GM10248 (cell line): ENCODE measurements at regions not wholly inside any gene's neighbourhood (a gene's known extent, or its start where the extent isn't known, plus 50 kb on each side); places are given as distances from the start of the nearest gene placed in this dataset.

Source experiments
- CTCF ChIA-PET: fragments of 300-600 bp; sonication (Branson Sonifier 250); formaldehyde crosslinking; extraction: SDS; loops from one replicate; lab custom pipeline; 2021; ENCODE audit warnings: antibody characterized with exemption; lab: Yijun Ruan, JAX
- POLR2A ChIA-PET: fragments of 350-650 bp; sonication (Branson Sonifier 250); formaldehyde crosslinking; extraction: SDS; loops from one replicate; lab custom pipeline; 2020; ENCODE audit warnings: antibody characterized with exemption; lab: Yijun Ruan, JAX
- DNase-seq: peaks from one replicate; pipeline ENCODE4 v3.0.0; 2012; ENCODE audit errors: extremely low spot score
- CTCF ChIP-seq: IDR thresholded peaks from 2 replicates; pipeline ENCODE4 v1.5.1; 2012; ENCODE audit warnings: mild to moderate bottlenecking, low read depth; ENCODE audit errors: extremely low read depth, missing control alignments, control extremely low read depth

GRCh38 chr5:4419281-4419680 is 720.8 kb upstream of the ADAMTS16 start:
- CTCF ChIA-PET: no interaction called here
- POLR2A ChIA-PET: no interaction called here
- TF ChIP-seq CTCF: no peak
- DNase-seq: no peak

- DNase-seq: no peak
- no peak for TF ChIP-seq CTCF
- ChIA-PET CTCF (no interaction called here), POLR2A (no interaction called here)
Measured at GRCh38 chr5:4420177-4420576, 720.0 kb upstream of the ADAMTS16 start.

GRCh38 chr5:4420681-4421080 is 719.4 kb upstream of the ADAMTS16 start:
- POLR2A ChIA-PET: no interaction called here
- no peak for TF ChIP-seq CTCF
- DNase-seq: no peak
- CTCF ChIA-PET: no interaction called here

- TF ChIP-seq CTCF: no peak
- CTCF ChIA-PET: no interaction called here
- POLR2A ChIA-PET: no interaction called here
- no peak for DNase-seq
Measured at GRCh38 chr5:4422247-4422646, 717.9 kb upstream of the ADAMTS16 start.

- ChIA-PET POLR2A (no interaction called here), CTCF (interaction anchor here (1.4 kb wide), 1 partner anchor 19 kb away, joined by 3 read pairs; no protein-coding TSS in a partner anchor)
- no peak for TF ChIP-seq CTCF
- DNase-seq: no peak
Measured at GRCh38 chr5:4424895-4425294, 715.2 kb upstream of the ADAMTS16 start.

GRCh38 chr5:4440536-4440935 is 699.6 kb upstream of the ADAMTS16 start:
- ChIA-PET POLR2A (no interaction called here), CTCF (no interaction called here)
- no peak for DNase-seq
- TF ChIP-seq CTCF: no peak

GRCh38 chr5:4442221-4442620 is 697.9 kb upstream of the ADAMTS16 start:
- ChIA-PET CTCF (no interaction called here), POLR2A (no interaction called here)
- no peak for DNase-seq
- no peak for TF ChIP-seq CTCF
